ENCODE measurements at regions not wholly inside any gene's neighbourhood (a gene's known extent, or its start where the extent isn't known, plus 50 kb on each side); places are given as distances from the start of the nearest gene placed in this dataset.
A peak's percentile ranks its signal among the peaks of the same experiment; 100 is the strongest.
"Not testable (repeated sequence)": the region's sequence is repeated elsewhere in the genome, so short reads cannot be mapped to it uniquely, and the experiment has no call there.

- H3K4me3 ChIP-seq; H3K36me3 ChIP-seq; DNase-seq; H3K27ac ChIP-seq; H3K27me3 ChIP-seq (ENCODE audit: low read depth); ATAC-seq; H3K4me1 ChIP-seq; H3K9me3 ChIP-seq; intact Hi-C loops (cut with DNase I): not testable (repeated sequence)
These were observed 294.7 kb upstream of the TEKT4 start for GRCh38 chr2:94576486-94576885.

GRCh38 chr2:94577160-94577559 lies 294.1 kb upstream of the TEKT4 start:
- intact Hi-C loops (cut with DNase I); ATAC-seq; H3K27ac ChIP-seq; H3K4me3 ChIP-seq; H3K27me3 ChIP-seq (ENCODE audit: low read depth); H3K9me3 ChIP-seq; DNase-seq; H3K36me3 ChIP-seq; H3K4me1 ChIP-seq: not testable (repeated sequence)

DNA sequence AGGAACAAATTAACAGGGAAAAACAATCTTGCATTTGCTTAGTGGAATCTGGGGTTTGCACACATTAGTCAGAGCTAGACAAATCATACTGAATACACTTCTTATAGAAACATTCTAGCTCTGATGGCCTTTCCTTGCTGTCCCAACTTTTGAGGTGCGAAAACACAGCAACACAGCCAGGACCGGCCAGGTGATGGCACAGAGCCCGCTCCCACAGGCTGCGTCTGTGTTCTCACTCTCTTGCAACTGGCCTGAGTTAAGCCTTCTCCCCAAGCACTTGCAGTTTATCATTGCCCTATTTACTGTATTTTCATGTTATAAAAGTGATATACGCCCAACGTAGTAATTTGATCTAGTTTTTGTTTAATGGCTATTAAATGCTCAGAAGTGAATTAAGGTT lies 292.0 kb upstream of the TEKT4 start:
- H3K27me3 ChIP-seq (ENCODE audit: low read depth); ATAC-seq; H3K36me3 ChIP-seq; H3K27ac ChIP-seq; H3K9me3 ChIP-seq; H3K4me3 ChIP-seq; DNase-seq; intact Hi-C loops (cut with DNase I); H3K4me1 ChIP-seq: not testable (repeated sequence)

GRCh38 chr2:94583081-94583723 lies 288.0 kb upstream of the TEKT4 start:
- ATAC-seq; H3K4me3 ChIP-seq; H3K27me3 ChIP-seq (ENCODE audit: low read depth); H3K9me3 ChIP-seq; H3K4me1 ChIP-seq; DNase-seq; H3K36me3 ChIP-seq; intact Hi-C loops (cut with DNase I); H3K27ac ChIP-seq: not testable (repeated sequence)

- H3K27ac ChIP-seq; H3K36me3 ChIP-seq; ATAC-seq; H3K9me3 ChIP-seq; H3K4me3 ChIP-seq; H3K4me1 ChIP-seq; intact Hi-C loops (cut with DNase I); H3K27me3 ChIP-seq (ENCODE audit: low read depth); DNase-seq: not testable (repeated sequence)
These were observed 286.7 kb upstream of the TEKT4 start for GRCh38 chr2:94584569-94584968.

- DNase-seq; H3K4me1 ChIP-seq; H3K27me3 ChIP-seq (ENCODE audit: low read depth); H3K27ac ChIP-seq; ATAC-seq; H3K4me3 ChIP-seq; intact Hi-C loops (cut with DNase I); H3K9me3 ChIP-seq; H3K36me3 ChIP-seq: not testable (repeated sequence)
- TF ChIP-seq CTCF (IDR thresholded peaks at IDR 0.05) = peak; percentile 50
These were observed 284.9 kb upstream of the TEKT4 start for GRCh38 chr2:94586032-94586982.

- ATAC-seq; H3K27me3 ChIP-seq (ENCODE audit: low read depth); H3K36me3 ChIP-seq; DNase-seq; intact Hi-C loops (cut with DNase I); H3K4me3 ChIP-seq; H3K27ac ChIP-seq; H3K4me1 ChIP-seq; H3K9me3 ChIP-seq: not testable (repeated sequence)
These were observed 284.2 kb upstream of the TEKT4 start for GRCh38 chr2:94587042-94587441.

DNA sequence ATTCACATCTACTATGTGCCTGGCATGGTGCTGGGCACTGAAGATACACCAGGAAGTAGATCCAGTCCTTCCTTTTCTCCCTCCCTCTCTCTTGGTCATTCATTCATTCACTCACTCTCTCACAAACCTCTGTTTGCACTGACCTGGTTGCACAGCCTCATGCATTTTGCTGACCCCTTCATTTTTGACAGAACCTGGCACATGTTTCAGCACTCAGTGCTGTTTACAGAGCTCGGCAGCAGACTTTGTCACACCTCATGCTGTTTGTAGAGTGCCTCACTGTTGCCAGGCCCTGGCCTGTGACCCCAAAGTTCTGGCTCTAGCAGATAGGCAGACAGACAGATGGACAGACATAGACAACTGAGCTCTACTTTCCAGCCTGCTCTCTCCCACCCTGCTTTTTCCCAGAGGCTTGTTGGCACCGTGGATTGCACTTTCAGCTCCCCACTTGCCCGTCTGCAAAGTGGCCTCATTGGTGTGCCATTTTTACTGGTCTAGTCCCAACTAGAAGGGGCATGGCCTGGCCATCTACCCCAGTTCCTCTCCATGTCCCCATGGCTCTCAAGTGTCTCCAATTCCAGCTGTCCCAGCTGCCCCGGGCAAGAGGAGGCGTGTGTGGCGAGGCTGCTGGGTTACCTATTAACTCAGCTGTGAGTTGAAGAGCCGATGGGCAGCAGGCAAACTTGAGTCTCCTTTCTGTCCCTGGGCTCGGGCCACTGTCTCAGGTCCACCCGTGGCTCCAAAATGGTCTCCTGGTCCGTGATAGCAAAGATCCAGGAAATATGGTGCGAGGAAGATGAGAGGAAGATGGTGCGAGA lies 277.0 kb upstream of the TEKT4 start:
- H3K4me1 ChIP-seq; H3K4me3 ChIP-seq; H3K9me3 ChIP-seq; DNase-seq; ATAC-seq; H3K27ac ChIP-seq; intact Hi-C loops (cut with DNase I); H3K36me3 ChIP-seq; H3K27me3 ChIP-seq (ENCODE audit: low read depth): not testable (repeated sequence)

DNA sequence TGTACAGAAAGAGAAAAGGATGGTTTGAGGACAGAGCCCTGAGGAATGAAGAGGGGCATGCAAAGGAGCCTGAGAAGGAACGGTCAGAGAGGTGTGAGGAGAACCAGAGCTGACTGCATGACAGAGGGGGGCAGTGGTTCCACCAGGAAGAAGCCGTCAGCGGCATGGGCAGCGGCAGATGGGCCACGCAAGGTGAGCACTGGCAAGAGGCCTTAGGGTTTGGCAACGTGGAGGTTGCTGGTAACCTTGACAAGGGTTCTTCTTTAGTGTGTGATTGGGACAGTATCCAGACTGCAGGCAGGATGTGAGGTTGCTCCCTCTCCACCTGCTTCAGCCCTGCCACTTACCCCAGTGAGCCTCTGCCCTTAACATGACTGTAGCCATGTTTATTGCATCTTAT lies 275.3 kb upstream of the TEKT4 start:
- H3K36me3 ChIP-seq; DNase-seq; H3K4me3 ChIP-seq; H3K9me3 ChIP-seq; intact Hi-C loops (cut with DNase I); H3K27ac ChIP-seq; H3K4me1 ChIP-seq; H3K27me3 ChIP-seq (ENCODE audit: low read depth); ATAC-seq: not testable (repeated sequence)

- H3K27ac ChIP-seq; H3K4me1 ChIP-seq; DNase-seq; H3K4me3 ChIP-seq; H3K9me3 ChIP-seq; H3K27me3 ChIP-seq (ENCODE audit: low read depth); ATAC-seq; intact Hi-C loops (cut with DNase I); H3K36me3 ChIP-seq: not testable (repeated sequence)
These were observed 273.0 kb upstream of the TEKT4 start for GRCh38 chr2:94598075-94598713.

DNA sequence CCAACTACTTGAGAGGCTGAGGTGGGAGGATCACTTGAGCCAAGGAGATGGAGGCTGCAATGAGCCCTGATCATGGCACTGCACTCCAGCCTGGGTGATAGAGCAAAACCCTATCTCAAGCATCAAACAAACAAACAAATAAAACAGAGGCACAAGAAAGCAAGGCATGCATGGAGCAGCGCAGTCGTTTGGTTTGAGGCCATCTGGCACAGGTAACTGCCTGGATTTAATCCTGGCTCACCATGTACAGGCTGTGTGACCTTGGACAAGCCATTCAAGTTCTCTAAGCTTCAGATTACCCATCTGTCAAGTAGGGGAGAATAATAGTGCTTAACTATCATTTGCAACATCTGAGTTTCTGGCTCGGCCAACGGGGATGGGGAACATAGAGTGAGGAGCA lies 270.3 kb upstream of the TEKT4 start:
- H3K27ac ChIP-seq; H3K4me3 ChIP-seq; DNase-seq; H3K9me3 ChIP-seq; intact Hi-C loops (cut with DNase I); H3K36me3 ChIP-seq; H3K27me3 ChIP-seq (ENCODE audit: low read depth); H3K4me1 ChIP-seq; ATAC-seq: not testable (repeated sequence)

All from lower lobe of right lung (tissue), 2 donors.